HG03280 (cell line): ENCODE measurements at regions not wholly inside any gene's neighbourhood (a gene's known extent, or its start where the extent isn't known, plus 50 kb on each side); places are given as distances from the start of the nearest gene placed in this dataset.

Source experiments
- ATAC-seq: cut with Tn5 transposase; IDR thresholded peaks from one replicate; pipeline ENCODE4 v1.9.1; 2021; ENCODE audit warnings: mild to moderate bottlenecking, moderate library complexity; ENCODE audit not compliant: unreplicated experiment

DNA sequence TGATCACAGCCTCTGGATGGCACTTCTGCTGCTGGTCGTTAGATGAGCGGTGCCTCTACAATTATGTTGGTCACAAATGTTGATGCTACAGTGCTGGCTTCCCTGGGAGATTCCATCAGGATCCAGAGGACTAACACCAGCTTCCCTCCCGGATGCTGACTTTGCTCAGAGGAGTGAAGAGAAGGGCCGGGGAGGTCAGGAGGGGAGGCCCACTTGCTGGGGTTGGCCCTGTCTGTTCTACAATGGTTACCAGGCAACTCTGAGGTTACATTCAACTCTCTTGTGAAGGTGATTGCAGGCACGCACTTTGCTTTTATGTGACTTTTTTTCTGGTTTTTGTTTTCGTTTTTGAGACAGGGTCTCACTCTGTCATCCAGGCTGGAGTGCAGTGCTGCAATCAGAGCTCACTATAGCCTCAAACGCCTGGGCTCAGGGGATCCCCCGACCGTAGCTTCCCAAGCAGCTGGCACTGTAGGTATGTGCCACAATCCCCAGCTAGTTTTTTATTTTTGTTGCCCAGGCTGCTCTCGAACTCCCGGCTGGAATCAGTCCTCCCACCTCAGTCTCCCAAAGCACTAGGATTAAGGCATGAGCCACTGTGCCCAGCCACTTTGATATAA lies 112.5 kb downstream of the ADSS2 start:
- ATAC-seq: no peak

DNA sequence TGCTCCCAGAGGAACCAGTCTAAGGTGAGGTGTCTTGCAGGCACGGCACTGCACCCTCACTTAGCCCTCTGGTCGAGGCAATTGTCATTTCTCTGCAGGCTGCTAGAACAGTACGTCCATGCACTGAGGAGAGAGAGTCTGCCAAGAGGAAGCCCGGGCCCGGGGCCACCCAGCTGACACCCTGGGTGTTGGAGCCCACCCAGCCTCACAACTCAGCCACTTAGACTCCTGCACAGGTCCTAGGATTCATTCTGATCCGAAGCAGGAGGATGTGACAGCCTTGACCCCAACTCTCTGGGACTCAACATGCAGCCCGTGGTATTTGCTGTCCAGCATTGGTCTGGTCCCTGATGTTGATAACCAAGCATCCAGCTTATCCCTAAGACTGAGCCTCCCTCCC lies 111.9 kb downstream of the ADSS2 start:
- no peak for ATAC-seq

DNA sequence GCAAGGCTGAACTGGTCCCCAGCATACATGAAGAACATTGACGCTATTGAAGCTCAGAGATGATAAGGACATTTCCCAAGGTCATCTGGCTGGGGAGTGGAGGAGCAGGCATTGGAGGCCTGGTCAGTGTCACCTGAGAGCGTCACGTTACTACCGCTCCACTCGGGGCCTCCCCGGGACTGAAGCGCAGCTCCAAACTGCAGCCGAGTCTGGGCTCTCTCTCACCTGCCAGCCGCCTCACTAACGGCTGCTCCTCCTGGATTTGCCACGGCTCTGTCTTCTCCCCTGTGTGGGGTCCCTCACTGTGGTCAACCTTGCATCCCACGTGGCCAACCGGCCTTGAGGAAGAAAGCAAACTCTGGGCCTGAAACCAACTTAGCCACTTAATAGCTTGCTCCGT lies 111.3 kb downstream of the ADSS2 start:
- no peak for ATAC-seq

DNA sequence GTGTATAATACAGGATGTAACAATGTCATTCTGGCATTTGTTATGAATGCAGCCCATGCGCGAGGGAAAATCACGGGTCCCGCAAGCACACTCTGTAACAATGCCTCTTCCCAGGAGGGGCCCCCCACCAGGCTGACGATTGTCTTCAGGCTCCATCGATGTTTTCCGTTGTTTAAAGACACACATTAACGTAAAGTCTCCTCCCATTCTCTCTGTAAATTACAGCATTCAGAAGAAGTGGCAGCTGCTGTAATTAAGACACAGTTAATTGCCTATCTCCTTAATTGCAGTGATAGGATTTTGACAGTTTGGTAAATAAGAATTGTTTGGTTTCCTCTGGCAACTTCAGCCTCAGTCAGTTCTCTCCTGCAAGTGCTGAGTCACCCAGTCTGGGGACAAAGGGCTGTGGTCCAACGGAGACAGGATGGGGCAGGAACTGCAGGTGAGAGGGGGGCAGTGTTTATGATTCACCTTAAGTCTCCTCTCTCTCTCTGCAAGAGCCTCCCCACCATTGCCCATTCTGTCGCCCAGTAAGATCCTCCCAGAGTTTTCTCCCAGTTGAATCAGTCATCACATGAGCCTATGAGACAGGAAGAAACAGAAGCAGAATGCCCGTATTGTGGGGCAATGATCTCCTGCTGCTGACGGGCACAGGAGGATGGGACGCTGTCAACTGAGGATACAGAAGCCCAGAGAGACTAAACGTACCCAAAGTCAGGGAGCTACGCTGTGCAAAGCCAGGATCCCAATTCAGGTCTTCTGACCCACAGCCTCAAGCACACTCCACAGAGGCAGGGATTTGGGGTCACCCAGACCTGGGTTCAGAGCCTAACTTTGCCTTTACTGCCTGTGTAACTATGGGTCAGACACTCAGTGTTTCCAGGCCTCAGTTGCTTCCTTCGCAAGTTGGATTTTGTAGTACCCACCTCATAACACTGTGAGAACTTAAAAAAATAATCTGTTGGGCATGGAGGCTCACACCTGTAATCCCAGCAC lies 110.0 kb downstream of the ADSS2 start:
- ATAC-seq: no peak

DNA sequence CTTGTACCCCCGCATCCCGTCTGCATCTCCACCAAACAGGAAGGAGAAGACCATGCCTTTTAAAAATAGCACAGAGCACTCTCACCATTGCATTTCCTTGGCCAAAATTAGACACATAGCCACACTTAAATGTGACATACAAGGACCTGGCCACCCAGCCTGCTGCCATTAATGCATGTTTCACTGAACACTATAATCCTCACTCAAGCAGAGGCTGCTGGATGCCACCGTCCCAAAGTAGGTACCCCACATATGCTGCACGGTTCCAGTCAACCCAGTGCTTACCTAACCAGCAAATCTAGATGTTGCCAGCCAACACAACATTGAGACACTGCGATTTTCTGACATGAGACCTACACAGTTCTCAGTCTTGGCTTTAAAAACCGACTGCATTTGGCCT lies 107.7 kb downstream of the ADSS2 start:
- no peak for ATAC-seq

DNA sequence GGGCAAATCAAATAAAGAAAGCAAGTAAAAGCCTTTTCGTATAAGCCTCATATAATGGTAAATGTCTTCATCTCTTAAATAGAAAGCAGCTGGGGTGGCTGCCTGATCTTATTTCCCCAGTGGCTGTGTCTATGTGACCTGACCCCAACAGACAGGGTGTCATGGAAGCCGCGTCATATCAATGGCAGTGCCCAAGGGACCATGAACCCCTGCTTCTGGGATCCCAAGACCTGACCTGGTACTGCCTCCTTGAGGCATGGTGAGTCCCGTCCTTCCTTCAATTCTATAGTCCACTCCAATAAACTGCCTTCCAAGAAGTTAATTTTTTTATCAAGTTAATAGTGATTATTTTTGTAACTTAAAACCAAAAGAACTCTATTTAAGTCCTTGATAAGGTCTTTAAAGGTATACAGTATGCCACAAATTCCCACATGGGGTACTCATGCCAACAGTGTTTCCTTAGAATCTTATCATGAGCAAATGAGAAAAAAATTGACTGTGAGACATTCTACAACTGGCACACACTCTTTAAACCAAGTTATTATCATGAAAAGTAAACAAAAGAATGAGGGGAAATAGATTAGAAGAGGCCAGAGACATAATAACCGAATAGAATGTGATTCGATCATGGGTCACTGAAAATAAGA lies 104.6 kb downstream of the ADSS2 start:
- ATAC-seq: no peak

DNA sequence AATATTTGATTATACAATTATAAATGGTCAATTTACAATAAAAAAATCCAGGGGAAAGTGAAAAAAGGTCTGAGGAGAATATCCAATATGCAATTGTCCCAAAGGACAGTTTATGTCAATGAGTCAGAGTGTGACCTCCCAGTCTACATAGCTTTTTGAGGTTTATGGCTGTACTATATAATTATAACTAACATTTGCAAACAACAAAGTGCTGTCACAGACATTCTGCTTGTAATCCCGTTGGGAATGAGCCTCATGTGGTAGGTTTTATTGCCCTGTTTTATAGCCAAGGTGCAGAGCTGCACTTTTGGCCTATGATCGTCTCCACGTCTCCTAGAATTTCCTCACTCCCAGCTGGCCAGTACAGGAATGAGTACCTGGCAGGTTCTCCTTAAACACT lies 103.8 kb downstream of the ADSS2 start:
- ATAC-seq: no peak

DNA sequence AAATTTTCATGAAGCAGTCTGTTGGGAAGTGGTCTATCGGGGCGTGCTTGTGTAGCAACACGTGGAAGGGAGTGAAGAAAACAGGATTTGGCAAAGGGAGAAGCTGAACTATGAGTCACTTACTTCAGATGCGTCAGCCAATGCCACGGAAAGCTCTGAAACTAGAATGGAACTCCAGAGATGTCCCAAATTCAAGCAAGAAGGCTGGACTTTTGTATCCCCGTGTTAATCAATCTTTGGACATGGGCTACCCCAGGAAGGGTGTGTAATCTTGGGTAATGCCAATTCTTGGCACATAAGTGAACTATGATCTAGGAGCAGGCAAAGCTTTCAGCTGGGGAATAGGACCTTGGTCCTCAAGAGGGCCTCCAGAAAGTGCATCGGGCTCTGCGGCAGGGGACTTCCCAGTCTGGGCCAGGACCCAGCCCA lies 102.6 kb downstream of the ADSS2 start:
- no peak for ATAC-seq

DNA sequence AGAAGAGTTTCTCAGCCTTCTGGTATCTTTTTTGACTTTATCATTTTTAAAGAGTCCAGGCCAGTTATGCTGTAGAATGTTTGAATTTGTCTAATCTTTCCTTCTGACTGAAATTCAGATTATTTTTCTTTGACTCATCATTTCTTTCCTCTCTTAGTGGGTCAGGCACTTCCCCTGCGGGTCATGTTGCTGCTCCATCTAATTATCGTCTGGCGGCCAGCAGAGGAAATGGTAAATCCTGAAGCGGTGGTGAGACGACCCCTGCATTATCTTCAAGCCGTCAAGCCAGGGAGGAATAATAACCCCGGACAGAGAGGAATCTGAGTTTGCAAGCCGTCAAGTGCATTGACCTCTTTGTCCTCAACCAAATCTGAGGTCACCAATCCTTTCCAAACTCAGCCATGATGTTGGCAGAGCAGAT lies 102.1 kb downstream of the ADSS2 start:
- ATAC-seq: no peak

DNA sequence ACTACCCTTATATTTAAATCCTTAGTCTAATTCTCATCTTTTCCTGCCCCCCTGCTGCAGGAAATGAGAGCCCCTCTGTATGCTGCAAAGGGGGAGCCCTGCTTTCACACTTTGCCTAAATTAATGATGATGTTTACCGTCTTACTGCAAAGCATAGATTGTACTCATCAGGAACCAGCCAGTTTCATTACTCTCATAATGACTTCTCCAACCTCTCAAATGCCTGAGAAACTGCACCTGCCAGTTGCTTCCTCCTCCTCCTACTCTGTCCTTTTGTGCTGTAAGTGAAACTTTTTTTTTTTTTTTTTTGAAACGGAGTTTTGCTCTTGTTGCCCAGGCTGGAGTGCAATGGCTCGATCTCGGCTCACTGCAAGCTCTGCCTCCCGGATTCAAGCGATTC lies 101.7 kb downstream of the ADSS2 start:
- ATAC-seq: peak; percentile 86

DNA sequence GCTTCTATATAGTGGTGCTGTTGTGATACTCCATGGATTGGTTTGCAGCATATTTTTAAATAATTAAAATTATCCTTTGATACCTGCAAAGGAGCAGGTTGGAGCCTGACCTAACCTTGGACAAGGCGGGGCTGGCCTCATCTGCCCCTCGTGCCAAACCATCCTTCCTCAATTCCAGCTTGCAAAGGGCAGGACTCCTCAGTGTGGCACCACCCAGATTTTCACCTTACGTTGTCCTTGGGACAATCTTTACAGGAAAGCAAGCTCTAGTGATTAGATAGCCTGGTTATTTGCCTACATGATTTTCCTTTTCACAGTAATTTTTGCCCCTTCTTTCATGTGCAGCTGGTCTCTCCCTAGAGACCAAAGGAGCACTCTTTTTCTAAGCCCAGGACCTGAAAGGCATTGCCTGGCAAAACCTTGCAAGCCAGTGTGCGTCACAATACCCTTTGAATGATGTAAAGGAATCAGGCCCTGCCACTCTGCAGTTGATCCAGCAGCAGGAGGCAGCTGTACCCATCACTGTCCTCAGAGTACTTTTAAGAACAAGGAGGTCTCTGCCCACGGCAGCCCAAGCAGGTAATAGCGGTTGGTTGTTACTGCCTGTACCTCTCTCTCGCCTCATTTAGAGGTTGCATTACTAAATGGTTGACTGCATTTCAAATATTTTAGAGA lies 99.4 kb downstream of the ADSS2 start:
- ATAC-seq: no peak

DNA sequence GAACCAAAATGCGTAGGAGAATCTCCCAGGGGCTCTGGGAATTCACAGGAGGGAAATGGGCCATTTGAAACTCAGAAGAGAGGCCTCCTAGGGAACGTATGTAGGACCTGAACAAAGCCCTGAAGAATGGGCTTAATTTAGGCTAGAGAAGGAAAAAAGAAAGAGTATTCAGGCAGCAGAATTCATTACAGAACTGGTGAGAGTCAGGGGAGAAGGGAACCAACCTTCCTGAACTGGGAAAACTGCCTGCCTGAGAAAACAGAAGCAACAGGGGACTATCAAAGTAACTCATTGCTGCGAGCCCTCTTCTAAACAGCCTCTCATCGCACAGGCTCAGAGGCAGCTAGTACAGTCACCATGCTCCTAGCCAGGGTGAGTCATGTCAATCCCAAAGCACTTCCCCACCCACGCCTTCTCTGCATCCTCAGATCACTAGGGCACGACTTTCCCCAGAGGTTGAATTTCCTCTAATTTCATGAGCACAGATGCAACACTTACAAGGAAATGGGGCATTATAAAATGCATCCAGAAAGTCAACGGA lies 98.1 kb downstream of the ADSS2 start:
- peak; percentile 41 for ATAC-seq

DNA sequence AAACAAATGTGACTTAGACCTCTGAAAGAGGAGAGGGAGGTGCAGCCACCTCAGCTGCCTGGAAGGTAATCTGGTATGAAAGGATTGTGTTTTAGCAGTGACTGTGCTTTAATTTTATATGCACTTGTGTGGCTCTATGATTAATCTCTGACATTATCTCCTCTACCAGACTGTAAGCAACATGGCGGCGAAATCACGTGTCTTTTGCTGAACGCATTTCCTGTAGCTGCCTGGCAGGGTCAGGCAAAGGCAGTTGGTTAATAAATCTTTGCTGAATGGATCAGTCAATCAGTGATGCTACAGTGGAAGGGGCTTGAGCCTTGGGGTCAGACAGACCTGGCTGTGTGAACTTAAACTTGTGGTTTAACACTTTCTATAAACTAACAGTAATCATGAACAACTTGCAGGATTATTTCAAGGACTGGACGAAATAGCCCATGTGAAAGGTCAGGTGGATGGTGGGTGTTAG lies 96.9 kb downstream of the ADSS2 start:
- no peak for ATAC-seq

DNA sequence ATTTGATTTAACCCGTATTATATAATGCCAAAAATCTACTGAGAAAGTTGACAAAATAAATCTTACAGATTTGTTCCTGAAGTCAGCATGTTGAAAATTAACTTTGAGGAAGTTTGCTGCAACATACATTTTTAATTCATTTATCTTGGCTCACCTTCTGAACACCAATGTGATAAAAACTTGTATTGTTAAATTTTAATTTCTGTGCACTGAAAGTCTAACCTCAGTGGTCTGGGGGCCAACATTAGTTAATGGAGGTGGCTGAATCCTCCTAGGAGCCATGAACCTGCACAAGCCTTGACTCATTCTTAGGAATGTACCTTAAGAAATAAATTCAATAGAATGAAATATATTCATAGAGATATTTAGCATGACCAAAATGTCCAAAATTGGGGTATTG lies 95.3 kb downstream of the ADSS2 start:
- ATAC-seq: no peak
